GM18498 (cell line): ENCODE measurements at regions not wholly inside any gene's neighbourhood (a gene's known extent, or its start where the extent isn't known, plus 50 kb on each side); places are given as distances from the start of the nearest gene placed in this dataset.
A peak's percentile ranks its signal among the peaks of the same experiment; 100 is the strongest.
"Not testable (repeated sequence)": the region's sequence is repeated elsewhere in the genome, so short reads cannot be mapped to it uniquely, and the experiment has no call there.

ENCODE experiments used
- ATAC-seq: cut with Tn5 transposase; IDR thresholded peaks from one replicate; pipeline ENCODE4 v1.9.1; 2021; ENCODE audit warnings: mild to moderate bottlenecking, moderate library complexity; ENCODE audit not compliant: unreplicated experiment

DNA sequence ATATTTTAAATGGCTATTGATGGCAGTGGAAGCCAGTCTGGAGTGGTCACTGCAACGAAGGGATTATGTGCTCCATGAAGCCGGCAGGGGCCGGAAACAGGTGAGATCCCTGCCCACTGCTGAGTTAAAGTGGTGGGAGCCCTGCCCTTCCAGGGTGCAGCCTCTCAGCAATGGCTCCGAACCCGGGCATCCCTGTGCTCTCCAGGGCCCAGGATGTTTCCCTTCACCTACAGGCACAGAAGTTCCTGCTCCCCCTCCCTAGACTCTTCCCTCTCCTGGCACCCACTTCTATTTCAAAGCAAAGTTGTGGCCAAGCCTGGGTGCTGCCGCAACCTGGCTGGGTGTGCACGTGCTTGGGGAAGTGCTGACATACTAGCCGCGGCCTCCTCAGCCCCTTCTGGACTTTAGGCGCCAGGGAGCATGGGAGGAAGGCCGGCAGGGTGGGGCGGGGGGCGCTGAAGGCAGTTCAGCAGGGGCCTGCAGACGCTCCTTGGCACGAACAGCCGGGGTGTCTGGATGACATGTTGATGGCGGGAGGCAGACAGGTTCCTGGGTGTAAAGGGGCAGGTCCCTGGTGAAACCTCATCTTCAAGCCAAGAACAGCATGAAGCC, 452.3 kb downstream of the HTR1B start:
- no peak for ATAC-seq

DNA sequence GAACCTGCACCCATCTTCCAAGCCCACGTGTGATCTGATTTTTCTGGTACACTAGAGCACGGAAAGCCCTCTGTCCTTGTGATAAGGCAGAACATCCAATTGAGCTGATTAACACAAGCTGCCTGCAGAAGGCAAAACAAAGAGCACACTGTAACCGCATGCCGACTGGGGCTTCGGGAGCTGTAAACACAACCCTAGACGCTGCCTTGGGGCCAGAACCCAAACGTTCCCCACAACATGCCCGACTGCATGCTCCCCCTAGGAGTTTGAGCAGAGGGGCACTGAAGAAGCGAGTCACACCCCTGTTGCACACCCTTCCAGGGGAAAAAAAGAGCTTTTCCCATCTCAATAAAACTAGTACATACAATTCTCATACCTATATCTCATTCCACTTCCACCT, 470.7 kb downstream of the HTR1B start:
- ATAC-seq: no peak

DNA sequence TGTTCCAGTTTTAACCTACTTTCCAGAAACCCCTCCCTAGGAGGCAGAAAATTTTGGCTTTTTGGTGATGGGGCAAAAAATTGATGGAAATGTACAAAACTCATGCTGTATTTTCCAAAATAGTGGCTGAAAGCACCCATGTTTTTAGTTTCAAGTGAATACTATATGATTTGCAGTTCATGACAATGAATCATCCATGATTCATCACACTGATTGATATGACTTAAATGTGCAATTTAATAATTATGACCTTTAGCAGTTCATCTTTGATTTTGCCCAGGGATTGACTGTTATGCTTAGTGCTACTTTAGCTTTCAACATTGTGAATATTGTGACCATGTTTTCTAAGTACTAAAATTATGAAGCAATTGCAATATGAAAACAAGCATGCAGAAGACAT, 478.7 kb downstream of the HTR1B start:
- no peak for ATAC-seq

DNA sequence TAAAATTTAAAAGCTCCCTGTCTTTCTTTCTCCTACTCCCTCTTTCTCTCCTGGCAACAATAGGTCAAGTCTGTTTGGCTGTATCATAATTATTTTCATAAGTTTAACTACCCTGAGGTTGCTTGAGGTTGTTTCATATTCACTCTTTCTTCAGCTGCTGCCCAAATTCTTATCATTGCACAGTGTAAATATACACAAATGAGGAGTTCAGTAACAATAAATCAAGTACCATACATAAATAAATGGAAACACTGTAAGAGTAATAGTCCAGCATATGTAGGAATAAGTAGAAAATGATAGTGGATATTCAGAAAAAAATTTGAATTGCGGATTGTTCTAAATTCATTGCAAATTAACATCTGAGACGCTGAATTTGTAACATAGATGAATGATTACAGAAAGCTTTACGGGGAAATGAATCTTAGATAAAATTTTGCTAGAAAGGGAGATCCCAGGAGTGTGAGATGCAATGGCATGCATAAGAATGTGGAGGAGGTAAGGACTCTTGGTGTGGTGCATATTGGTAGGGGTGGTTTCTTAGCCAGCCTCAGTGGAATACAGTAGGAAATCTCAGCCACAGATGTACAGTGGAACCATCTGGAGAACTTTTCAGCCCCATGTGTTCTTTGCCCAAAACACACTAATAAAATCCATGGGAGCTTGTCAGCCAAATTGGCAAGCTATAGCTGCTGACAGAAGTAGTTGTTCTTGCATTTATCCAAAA, 480.7 kb downstream of the HTR1B start:
- no peak for ATAC-seq

DNA sequence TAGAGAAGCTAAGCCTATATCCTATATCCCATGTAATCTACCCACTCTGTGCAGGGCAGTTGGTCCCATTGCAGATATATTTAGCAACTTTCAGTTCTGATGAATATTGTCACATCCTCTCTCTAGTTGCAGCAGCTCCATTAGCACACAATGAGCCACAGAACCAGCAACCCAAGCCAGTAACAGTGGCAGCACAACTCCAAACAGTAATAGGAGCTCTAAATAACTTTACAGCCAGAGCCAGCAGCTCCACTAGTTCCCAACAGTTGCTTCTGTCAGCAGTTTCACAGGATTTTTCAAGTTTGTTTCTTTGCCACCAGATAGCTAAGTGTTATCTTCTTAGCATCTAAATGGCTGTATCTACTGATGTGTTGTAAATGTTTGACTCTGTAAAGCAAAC, 490.8 kb downstream of the HTR1B start:
- no peak for ATAC-seq

DNA sequence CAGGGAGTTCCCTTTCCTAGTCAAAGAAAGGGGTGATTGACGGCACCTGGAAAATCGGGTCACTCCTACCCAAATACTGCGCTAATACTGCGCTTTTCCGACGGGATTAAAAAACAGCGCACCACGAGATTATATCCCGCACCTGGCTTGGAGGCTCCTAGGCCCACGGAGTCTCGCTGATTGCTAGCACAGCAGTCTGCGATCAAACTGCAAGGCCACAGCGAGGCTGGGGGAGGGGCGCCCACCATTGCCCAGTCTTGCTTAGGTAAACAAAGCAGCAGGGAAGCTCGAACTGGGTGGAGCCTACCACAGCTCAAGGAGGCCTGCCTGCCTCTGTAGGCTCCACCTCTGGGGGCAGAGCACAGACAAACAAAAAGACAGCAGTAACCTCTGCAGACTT, 504.1 kb downstream of the HTR1B start:
- ATAC-seq: not testable (repeated sequence)

DNA sequence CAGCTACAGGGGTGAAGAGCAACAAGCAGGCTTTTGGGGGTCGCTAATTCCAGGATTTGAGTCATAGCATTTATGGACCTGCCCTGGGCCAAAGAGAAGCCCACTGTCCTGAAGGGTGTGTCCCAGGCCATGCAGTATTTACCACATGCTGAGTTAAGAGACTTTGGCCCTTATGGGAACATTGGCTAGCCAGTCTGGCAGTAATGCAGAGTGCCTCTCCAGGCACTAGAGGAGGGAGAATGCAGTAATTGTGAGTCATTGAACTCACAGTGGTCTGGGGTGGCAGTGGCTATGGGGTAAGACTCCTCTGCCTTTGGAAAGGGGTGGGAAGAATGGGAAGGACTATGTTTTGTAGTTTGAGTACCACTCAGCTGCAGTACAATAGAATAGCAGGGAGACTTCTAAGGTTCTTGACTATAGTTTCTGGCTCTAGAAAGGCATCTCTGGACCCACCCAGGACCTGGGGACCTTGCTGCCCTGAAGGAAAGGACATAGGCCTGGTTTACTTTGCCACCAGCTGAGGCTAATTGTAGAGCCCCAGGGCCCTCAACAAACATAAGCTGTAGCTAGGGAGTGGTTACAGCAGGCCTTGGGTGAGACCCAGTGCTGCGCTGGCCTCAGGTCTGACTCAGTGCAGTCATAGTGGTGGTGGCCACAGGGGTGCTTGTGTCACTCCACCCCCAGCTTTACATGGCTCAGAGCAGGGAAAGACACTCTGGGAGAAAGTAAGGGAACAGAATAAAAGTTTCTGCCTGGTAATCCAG, 520.9 kb downstream of the HTR1B start:
- ATAC-seq: no peak

DNA sequence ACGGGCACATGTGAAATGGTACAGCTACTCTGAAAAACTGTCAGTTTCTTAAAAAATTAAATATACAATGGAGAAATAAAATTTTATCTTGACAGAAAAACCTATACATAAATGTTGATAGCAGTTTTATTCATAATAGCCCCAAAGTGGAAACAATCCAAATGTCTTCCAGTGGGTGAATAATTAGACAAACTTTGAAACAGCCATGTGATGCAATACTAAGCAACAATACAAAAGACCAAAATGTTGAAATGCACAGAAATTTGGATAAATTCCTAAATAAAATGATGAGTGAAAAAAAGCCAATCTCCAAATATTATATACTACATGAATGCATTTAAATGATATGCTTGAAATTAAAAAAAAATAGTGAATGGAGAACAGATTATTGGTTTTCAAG, 523.1 kb downstream of the HTR1B start:
- no peak for ATAC-seq

DNA sequence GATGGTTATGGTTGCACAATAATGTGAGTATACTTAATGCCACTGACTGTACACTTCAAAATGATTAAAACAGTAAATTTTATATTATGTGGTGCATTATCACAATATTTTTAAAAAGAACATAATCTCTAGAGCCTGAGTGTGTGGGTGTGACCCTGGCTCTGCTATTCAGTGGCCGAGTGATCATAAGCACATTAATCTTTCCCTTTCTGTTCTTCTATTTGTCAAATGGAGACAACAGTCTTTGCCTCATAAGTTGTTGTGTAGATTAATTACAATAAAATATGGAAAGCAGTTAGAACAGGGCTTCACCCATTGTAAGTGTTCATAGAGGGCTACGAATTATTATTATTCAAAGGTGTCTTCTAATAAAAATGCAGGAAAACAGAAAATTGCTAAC, 548.6 kb downstream of the HTR1B start:
- no peak for ATAC-seq

DNA sequence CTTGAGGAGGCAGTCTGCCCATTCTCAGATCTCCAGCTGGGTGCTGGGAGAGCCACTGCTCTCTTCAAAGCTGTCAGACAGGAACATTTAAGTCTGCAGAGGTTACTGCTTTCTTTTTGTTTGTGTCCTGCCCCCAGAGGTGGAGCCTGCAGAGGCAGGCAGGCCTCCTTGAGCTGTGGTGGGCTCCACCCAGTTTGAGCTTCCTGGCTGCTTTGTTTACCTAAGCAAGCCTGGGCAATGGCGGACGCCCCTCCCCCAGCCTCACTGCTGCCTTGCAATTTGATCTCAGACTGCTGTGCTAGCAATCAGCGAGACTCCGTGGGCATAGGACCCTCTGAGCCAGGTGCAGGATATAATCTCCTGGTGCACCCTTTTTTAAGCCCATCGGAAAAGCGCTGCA, 557.8 kb downstream of the HTR1B start:
- not testable (repeated sequence) for ATAC-seq

DNA sequence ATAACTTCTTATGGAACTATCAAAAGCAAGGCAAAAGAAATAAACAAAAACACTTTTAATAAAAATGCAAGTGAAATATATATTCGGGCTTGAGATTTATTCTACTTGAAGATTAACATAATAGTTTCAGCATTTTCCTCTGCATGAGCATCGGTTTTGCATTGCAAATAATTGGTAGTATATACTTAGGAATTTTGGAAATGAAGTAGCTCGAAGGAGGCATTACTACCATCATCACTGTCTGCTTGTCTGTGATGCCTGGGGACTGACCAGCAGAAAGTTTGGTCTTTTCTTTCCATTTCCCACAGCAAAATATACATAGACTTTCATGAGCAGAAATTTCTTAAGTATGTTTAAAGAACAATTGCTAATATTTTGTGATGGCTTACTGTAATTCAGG, 570.7 kb downstream of the HTR1B start:
- ATAC-seq: no peak

DNA sequence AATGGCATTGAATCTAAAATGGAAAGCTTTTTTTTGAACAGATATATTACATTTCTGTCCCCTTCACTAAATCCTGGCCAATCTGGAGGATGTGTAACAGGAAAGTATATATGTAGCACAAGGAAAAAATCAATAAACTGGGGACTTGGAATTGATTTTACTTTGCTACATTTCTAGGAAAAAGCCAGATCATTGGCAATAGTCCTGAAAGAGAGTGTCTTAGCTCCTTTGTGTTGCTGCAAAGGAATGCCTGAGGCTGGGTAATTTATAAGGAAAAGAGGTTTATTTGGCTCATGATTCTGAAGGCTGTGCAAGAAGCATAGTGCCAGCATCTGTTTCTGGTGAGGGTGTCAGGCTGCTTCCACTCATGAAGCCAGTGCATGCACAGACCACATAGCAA, 574.9 kb downstream of the HTR1B start:
- ATAC-seq: no peak

DNA sequence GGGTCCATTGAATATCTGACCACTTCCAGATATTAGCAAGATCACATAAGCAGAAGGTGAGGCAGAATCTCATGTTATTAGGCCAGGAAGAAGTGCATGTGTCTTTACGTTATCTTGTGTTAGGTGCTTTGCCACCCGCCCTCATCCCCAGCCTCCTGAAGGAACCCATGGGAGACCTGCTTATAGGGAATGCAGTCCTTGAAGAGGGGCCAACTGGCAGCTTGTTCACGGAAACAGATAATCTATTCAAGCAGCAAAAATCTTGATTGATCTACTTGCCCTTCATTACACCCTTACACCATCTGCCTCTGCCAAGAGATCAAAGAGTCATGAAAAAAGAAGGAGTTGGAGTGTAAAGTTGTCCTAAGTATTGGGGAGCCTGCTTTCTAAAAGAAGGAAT, 576.4 kb downstream of the HTR1B start:
- ATAC-seq: no peak

DNA sequence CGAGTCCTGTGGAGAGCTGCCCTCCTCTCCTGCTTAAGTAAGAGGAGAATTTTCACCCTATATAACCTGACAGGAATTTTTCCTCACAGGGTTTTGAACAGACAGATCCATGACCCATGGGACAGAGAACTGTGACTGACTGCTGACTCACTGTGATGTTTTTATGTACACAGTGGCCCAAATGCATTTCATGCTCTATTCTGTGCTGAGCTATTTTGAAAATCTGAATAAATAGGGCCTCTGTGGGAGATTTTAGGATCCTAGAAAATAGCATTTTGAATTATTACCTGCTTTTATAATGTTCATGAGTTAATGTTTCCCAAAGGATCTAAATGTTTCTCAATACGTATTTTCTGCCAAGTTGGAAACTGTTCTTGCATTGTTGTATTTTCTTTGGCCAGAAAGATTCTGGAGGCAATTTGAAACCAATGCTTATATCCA, 577.4 kb downstream of the HTR1B start:
- no peak for ATAC-seq

DNA sequence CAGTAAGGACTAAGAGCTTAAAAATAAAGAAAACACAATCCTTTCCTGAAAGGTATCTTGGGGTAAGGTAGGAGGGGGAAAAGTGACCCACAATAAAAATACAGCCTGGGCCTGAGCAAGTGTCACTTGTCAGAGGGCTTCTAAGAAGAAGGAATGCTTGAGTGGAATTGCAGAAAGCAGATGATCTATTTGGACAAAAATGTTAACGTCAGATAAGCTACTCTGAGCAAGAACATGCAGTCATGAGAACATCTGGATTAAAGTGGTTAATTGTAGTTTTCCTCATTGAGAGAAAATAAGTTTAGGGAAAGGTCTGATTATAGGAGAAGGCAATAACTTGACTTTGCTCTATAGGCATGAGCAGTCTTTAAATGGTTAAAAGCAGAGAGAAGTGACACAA, 581.9 kb downstream of the HTR1B start:
- ATAC-seq: no peak

DNA sequence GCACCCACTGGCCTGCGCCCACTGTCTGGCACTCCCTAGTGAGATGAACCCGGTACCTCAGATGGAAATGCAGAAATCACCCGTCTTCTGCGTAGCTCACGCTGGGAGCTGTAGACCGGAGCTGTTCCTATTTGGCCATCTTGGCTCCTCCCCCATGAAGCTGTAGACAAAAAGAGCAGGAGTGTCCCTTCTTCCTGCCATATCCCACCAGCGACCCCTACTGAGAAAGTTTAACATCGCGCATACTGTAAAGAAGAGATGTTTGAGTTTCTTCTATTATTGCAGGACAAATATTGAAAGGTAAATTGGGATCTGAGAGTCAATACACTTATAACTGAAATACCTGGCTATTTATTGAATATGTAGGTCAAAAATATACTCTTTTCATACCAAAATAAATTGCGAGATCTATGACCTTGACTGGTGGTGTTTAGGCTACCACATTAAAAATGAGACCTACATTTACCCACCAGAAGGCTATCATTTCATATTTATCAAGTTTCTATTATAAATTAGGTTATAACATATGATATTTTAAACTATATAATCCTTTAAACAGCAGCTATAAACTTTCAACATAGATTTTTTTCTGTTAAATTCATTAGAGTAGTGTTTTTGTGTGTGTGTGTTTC, 586.3 kb downstream of the HTR1B start:
- ATAC-seq: no peak

DNA sequence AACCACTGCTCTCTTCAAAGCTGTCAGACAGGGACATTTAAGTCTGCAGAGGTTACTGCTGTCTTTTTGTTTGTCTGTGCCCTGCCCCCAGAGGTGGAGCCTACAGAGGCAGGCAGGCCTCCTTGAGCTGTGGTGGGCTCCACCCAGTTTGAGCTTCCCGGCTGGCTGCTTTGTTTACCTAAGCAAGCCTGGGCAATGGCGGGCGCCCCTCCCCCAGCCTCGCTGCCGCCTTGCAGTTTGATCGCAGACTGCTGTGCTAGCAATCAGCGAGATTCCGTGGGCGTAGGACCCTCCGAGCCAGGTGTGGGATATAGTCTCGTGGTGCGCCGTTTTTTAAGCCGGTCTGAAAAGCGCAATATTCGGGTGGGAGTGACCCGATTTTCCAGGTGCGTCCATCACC, 586.9 kb downstream of the HTR1B start:
- not testable (repeated sequence) for ATAC-seq

DNA sequence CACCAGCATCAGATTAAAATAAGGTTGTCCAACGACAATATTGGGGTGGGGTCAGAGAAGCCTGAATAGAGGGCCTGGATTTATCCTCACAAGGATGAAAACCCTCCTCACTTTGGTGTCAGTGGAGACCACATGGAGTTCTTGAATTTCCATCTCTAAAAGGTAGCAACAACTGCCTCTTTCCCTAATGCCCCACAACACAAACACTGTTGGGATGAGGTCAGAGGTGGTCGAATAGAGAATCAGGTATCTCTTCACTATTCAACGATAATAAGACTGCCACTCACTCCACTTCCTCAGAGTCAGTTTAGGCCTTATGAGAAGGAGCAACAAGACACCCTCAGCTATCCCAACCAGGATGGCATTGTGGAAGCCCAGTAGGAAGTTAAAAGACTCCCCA, 596.1 kb downstream of the HTR1B start:
- ATAC-seq: no peak

DNA sequence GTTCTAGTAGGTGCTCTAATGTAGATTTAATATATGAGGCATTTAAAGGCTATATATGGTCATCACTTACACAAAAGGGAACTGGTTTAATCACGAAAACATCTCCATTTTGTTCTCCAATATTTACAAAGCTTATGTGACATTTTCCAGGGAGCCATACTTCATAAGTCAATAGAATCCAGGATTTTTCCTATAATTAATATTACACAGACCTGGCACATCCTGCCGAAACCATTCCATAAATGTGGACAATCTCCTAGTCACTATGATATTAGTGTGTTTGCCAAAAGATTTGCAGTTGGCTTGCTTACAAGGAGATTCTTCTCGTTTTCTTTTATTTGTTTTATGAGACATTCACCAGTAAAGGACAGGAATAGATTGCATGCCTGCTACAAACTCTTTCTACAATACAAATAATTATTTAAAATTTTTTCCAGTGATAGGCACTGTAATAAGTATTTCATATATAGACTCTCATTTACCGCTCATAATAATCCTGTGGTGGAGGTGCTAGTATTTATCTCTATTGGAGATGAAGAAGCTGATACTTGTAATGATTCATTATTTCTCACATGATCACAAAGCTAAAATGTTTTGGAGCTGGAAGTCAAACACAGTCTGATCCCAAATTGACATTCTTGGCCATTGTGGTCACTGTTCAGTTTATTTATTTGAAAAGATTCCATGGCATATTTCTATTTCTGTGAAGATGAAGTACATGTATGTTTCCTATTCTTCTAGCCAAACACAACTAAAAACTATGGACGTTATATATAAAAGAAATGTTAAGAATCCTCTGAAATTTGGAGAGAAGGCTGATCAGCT, 597.0 kb downstream of the HTR1B start:
- no peak for ATAC-seq

DNA sequence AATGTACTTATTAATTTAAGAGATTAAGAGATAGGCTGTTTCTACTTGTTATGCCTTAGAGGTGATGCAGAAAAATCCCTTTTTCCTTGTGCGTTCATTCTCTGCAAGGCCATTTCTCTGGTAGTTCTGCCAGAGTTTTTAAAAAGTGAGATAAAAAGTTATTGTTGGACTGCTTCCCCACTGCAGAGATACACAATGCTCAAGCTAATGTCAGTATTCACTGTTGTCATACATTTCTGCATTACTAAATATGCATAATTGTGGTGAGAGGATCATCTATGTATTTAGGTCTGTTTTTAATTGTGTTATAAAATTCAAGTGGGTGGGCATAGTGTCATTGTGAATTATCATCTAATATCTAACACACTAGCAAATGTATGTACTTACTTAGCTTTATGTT, 600.4 kb downstream of the HTR1B start:
- ATAC-seq: no peak

DNA sequence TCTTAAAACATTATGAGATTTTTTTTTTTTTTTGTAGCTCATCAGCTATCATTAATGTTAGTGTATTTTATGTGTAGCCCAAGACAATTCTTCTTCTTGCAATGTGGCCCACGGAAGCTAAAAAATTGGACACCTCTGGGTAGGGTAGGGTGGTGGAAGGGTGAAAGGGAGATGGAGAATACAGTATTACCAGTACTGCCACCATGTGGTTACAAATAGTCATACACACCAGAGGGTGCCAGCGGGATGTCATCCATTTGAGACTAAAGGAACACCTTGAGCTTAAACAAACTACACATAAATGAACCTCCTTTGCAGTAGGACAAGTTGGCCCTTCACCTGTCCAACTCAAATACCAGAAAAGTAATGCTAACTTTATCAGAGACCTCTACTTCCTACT, 601.9 kb downstream of the HTR1B start:
- peak; percentile 72 for ATAC-seq
